HK-2 (cell line): ENCODE measurements at regions not wholly inside any gene's neighbourhood (a gene's known extent, or its start where the extent isn't known, plus 50 kb on each side); places are given as distances from the start of the nearest gene placed in this dataset.
"Not testable (repeated sequence)": the region's sequence is repeated elsewhere in the genome, so short reads cannot be mapped to it uniquely, and the experiment has no call there.

Source experiments
- DNase-seq: peaks from one replicate; pipeline ENCODE4 v3.0.0-alpha.2; 2018; ENCODE audit not compliant: unreplicated experiment

GRCh38 chr15:39419651-39420050 is 161.2 kb upstream of the THBS1 start:
- DNase-seq = no peak

GRCh38 chr15:39420123-39420852 is 160.6 kb upstream of the THBS1 start:
- DNase-seq = not testable (repeated sequence)

DNA sequence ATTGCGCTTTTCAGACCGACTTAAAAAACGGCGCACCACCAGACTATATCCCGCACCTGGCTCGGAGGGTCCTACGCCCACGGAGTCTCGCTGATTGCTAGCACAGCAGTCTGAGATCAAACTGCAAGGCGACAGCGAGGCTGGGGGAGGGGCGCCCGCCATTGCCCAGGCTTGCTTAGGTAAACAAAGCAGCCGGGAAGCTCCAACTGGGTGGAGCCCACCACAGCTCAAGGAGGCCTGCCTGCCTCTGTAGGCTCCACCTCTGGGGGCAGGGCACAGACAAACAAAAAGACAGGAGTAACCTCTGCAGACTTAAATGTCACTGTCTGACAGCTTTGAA is 160.1 kb upstream of the THBS1 start:
- not testable (repeated sequence) for DNase-seq

GRCh38 chr15:39426552-39427532 is 154.0 kb upstream of the THBS1 start:
- DNase-seq = no peak

DNA sequence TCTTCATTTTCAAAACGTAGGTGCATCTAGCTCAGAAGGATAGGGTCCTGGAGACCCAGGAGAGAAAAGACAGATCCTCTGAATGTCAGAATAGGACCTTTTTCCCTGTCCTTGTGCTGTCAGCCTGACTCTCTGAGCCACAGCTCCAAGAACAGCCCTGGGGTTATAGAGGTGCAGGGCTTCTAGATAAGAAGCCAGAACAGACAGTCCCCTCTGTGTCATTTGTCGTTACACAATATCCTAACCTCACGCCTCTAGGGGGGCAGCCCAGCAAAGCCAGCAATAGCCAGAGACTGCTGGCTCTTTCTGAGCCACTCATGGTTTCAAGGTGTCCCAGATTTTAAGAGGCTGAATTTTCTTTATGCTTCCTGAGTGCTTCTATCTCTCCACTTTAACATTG is 153.2 kb upstream of the THBS1 start:
- DNase-seq = no peak

DNA sequence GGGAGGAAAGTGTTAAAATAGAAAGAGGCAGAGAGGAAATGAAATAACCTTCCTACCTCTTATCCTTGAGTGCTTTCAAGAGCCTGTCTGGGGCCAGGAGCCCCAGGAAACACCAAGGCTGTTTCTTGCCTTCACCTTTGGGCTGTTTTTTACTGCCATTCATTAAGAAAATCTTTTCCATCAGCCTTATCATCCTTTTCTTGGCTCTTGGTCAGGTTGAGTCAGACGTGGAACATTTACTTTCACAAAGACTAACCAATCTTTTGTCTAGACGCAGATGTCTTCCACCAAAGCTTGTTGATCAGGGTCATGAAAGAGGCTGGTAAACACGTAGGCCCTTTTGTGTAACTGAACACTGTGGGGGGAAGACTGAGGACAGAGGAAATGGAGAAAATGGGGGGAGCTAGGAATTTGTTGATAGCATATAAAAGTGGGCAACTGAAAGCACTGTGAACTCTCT is 151.0 kb upstream of the THBS1 start:
- DNase-seq = no peak

DNA sequence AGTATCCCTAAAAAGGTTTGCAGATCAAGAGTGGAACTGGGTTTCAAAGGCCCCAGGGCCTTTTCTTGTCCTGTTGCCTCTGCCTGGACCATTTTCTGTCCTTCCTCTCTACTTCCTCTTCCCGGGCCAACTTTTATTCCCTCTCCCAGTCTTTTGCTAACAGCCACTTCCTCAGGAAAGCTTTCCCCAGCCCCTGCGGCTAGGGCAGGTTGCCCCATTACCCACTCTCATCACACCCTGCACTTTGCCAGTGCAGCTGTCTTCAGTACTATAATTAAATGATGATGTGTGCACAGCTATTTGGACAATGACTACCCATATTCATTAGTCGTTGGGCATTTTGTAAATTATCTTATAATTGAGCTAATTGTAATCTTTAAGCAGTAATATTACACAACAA is 150.5 kb upstream of the THBS1 start:
- no peak for DNase-seq

GRCh38 chr15:39431376-39431775 is 149.5 kb upstream of the THBS1 start:
- no peak for DNase-seq

DNA sequence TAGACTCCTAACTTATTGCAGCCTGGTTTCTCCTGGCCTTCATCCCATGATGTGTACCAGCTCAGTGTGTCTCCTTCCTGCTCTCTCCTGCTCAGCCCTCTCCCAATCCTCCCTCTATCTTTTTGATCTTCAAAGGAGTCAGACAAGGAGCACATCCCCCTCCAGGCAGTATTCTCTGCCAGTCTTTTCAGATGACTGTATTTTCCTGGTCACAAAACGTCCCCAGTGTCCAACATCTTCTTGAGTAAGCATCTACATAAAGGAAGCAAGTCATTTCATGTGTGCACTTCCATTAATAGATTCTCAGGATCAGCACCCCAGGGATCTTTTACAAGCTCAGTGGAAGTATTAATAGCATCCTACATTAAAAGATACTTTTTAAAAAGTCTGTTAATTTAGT is 148.9 kb upstream of the THBS1 start:
- no peak for DNase-seq

GRCh38 chr15:39432912-39433348 is 147.9 kb upstream of the THBS1 start:
- DNase-seq = no peak

DNA sequence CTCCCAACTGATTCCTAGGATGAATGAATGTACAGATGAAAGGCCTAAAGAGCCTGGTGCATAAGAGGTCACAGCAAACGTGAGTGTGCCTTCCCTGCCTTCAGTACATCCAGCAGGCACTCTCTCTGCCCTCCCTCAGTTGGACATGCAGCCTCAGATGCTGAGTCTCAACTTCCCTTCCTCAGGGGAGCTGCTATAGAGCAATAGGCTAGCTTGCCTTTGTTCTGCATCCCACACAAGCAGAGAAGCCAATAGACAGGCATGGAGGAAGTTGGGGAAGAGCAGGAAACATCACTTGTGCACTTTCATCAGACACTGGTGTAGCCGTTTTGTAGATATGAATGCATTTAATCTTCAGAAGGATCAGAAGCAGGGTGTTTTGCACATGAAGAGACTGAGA is 147.5 kb upstream of the THBS1 start:
- DNase-seq = no peak

DNA sequence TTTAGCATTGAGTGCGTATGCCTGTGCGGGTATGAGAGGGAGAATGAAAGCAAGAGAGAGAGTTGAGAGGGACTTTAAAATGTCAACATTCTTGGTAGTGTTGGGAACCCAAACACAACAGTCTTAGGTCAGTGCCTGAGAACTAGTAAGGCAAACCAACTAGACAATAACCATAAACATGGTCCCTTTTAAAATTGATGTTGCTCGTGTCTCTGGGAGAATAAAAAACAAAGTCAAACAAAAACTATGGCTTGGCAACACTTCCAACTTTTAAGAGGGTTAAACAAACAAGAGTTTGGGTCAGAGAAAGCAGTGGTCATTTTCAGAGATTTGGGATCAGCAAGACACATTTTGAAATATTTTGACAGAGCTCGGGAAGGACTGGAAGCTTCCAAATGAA is 146.7 kb upstream of the THBS1 start:
- DNase-seq = no peak

GRCh38 chr15:39434751-39435238 is 146.1 kb upstream of the THBS1 start:
- DNase-seq = no peak

GRCh38 chr15:39435244-39435643 is 145.6 kb upstream of the THBS1 start:
- no peak for DNase-seq

GRCh38 chr15:39438260-39438659 is 142.6 kb upstream of the THBS1 start:
- DNase-seq = no peak

DNA sequence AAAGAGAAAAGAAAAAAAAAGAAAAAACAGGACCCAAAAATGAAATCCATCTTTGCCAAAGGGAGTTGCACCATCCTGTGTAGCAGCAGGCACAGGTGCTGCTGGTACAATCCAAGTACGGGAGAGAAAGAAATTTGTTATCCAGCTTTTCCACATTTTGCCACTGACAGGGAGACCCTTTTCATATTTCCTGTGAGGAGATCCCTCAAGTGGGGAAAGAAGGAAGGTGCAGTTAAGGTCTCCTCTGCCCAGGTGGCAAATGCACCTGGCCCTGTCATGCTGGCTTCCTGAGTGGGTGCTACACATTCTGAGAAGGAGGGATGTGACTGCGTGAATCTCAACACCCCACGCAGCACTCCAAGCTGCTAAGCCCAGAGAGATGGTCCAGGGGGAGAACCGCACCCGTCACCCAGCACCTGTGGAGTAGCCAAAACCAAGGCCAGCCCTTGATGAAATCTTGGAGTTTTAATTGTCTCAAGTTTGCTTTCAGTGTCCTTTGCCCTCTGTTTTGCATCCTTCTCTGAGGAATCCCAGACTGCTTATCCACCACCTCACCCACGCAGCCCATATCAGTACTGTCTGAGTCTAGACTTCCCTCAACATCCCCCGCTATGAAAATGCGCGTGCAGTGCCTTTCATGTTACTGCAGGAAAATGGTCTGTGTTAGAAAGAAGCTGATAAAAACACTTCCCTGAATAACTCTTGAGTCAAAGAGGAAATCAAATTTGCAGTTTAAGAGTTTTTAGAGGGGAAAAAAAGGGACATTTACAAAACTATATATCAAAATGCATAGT is 141.9 kb upstream of the THBS1 start:
- DNase-seq = no peak

GRCh38 chr15:39442898-39443297 is 138.0 kb upstream of the THBS1 start:
- no peak for DNase-seq

DNA sequence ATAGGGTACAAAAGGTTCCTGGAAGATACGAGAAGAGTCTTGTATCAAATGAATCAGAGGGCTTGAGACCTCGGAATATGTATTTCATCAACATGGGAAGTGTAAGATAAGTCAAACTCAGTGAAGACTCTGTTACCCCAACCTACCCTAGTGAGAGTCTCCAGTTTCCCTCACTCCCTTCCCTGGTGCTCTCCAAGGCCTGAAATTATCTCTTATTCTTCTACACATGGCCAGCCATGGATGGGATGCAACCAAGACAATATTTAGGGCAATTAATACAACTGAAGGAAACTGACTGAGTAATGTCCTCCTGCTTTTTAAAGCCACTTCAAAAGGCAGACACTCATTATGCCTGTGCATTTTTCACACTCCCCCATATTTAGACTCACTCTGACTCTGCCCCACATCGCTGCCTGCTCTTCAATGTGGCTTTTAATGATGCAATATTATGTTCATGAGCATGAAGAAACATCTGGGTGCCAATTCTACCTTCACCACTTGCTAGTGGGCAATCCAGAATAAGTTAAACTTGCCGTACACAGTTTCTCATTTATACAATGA is 137.1 kb upstream of the THBS1 start:
- no peak for DNase-seq

DNA sequence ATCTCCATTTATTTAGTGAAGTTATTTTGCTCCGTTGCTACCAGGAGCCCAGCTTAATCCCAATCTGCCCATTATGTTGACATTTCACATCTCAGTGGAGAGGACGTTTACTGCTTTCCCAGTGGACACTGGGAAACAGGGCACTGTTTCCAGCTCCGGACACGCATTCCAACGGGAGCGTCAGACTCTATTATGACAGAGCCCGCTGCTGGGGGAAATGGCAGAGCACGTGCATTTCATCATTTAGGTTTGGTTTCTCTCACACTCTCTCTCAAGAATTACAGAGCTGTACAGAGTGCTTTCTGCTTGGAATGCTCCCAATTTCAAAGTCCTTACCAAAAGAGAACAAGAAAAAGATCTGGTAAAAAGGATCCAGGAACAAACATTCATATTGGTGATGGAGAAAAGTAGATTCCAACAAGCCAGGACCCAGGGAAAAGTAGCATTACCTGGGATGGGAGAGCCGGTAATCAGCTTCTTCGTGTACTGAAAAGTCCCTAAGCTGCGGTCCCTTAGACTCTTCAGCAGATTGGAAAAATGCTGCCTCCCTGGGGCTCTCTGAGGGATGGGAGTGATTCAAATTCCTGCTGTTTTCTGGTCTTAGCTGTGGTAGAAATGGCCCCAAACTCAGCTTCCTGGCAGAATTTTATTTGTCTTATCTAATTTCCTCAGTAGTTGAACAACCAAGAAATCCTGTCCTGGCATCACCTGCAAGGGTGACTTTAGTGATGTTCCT is 136.0 kb upstream of the THBS1 start:
- no peak for DNase-seq

GRCh38 chr15:39445931-39446330 is 134.9 kb upstream of the THBS1 start:
- DNase-seq = no peak

GRCh38 chr15:39447346-39447745 is 133.5 kb upstream of the THBS1 start:
- no peak for DNase-seq
